GDM1 (cell line): ENCODE measurements at regions not wholly inside any gene's neighbourhood (a gene's known extent, or its start where the extent isn't known, plus 50 kb on each side); places are given as distances from the start of the nearest gene placed in this dataset.

Experiments
- DNase-seq: peaks from one replicate; lab custom pipeline; 2025; lab: John Stamatoyannopoulos, UW

DNA sequence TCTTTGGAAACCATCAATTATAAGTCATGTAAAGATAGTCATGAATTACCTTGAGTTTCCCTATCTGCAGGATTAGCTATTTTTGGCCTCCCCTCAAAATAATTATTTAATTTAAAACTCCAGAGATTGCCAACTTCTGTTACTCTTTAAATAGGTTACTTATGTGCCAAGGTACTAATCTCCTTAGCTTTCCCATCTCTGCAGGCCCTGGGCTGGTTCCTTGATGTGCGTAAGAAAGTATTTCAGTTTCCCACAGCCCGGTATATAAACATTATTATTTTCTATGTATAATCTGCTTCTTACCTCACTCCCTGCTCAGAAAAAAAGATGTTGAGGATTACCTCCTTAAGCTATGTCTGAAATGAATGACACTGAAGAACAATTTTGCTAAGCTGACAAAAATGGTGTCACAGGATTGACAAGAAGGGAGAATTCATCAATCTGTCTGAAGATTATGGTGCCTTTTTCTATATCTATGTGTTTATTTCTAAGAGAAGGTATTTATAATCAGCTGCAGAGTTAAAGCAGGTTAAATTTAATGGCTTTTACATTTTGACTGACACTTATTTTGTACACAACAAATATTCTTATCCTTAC is 1697.2 kb upstream of the PCDH20 start:
- no peak for DNase-seq

DNA sequence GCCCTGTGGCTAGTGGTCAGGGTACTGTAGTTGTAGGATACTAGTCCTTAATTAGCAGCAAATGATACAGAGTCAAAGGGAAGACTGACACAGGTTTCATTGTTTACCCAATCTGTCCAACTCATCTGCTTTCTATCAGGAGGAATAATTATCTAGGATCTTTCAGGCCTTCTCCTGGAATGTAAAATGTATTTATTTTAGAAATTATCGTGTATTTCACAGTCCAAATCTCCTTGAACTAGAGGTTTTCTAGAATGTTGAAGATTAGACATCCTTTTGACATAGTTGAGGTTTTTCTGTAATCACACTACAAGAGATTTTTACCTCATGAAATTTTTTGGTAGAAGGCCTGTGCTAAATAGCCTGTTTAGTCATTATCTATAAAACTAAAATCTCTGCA is 1694.8 kb upstream of the PCDH20 start:
- DNase-seq = no peak

DNA sequence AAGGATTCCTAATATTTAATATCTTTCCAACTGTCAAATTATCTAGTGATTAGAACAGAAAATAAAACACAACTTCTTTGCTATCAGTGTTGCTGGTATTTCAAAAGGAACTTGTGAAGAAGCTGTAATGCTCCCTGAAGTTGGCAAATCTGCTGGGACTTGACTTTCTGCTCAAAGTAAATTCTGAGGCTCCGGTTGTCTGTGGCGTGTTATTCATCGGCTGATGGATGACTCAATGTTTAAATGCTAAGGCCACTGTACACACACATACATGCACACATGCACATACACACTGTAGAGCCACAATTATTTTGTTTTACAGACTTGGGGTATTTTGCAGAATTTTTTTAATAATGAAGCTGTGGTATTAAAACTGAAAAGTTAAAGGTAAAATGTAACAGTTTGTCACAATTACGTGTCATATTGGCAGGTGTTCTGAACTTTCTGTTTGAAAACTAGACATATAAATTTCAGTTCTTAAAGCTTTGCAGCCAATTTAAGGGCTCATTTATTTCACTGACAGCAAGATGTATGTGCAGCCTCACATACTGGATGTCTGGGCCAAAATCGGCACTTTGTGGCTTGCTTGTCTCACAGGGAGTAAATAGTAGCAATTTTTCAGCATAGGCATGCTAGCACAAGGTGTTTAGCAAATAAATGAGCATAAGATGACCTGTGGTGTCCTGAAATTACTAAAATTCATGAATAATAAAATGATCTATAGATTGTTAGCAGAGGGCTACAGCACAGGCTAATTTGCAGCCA is 1691.7 kb upstream of the PCDH20 start:
- no peak for DNase-seq

DNA sequence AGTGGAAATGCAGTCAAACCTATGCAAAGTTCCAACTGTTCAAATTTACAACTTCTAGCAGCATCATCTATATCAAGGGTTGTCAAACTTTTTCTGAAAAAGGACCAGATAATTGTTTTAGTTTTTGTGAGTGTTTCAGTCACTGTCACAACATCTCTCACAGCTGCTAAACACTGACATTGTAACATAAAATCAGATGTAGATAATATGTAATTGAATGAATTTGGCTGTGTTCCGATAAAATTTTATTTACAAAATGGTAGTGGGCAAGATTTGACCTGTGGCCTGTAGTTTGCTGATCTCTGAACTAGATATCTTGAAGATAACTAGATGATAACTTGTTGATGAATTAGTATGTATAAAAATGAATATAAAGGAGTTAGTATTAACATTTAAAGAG is 1679.1 kb upstream of the PCDH20 start:
- DNase-seq = no peak

DNA sequence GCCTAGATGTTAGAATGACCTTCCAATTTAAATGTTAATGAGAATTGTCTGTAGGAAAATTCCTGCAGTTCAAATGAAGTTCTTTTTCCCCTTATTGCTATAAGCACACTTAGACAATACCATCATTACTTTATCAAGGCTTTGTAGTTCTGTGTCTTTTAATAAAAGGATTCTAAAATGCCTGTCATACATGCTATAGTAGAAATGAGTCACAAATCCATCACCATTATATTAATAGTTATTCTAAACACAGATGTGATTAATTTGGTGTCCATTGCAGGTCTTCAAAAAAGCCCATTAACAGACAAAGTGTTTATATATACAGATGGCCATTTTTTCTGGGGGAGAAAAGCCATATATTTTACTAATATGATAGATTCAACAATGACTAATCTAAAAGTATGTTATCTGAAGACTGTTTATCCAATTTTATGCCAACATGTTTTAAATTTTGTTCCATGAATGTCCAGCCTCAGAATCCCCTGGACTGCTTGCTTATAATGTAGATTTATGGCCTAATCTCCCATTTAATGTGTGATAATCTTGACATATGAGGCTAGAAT is 1678.3 kb upstream of the PCDH20 start:
- DNase-seq = no peak

DNA sequence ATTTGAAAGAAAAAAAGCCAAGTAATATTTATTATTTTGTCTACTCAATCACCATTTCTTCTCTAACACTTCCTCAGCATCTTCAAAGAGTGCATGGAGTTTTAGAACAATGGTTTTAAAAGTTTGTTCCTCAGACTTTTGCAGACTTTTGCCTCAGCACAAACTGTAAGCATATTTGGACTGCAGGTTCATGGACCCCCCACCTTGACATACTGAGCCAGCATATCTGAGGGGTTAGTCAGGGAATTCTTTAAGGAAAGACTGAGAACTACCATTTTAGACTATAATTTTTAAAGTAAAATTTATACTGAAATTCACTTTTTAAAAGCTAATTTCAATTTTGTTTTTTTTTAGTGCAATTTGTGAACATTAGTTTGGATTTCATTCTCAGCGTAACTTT is 1676.8 kb upstream of the PCDH20 start:
- DNase-seq = no peak

DNA sequence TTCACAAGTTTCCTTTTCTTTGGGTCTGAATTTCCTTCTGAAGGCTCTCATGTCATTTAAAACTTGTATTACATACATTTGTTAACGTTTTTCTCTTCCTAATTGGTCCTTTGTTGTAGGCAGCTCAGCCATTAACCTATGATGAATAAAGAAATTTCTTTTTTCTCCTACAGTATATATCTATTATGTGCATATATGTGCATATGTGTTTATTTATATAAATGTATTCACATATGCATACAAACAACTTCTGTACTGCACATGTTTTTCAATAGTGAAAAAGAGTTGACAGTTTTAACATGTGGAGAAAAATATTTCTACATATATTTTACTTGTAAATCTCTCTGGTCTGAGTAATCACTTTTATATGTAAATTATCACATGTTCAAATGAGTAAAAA is 1674.9 kb upstream of the PCDH20 start:
- DNase-seq = no peak

DNA sequence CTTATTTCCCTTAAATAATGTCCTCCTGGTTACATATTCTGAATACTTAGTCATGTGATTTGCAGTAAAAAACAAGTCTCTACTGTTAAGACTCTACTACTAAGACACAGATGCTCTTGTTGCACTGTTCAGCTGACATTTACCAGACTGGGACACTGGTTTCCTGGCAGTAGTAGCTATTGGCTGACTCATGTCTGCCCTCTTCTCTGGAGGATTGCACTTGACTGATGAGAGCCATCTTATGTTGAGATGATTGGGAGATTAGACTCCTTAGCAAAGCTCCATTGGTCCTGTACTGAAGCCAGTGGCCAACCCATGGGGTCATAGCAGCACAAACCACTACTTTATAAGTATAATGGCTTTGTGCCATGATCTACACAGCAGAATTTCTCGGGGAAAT is 1672.6 kb upstream of the PCDH20 start:
- DNase-seq = no peak

DNA sequence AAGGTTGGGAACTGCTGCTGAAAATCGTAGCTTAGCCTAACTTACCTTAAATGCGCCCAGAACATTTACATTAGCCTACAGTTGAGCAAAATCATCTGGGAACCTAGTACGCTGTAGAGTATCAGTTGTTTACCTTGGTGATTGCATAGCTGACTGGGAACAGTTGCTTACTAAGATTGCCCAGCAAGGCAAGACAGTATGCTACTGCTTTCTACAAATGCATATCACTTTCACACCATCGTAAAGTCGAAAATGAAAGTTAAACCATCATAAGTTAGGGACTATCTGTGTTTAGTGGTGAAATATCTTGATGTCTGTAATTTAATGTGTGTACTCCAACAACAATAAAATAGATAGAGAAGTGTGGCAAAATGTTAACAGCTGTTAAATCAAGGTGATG is 1670.6 kb upstream of the PCDH20 start:
- DNase-seq = no peak

DNA sequence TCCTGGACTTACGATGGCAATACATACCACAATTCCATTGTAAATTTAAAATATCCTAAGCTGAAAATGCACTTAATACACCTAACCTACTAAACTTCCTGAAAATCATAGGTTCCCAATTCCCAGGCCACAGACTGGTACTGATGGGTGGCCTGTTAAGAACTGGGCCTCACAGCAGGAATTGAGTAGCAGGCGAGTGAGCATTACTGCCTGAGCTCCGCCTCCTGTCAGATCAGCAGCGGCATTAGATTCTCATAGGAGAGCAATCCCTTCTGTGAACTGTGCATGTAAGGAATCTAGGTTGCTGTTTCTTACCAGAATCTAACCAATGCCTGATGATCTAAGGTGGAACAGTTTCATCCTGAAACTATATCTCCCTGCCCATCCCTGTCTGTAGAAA is 1670.2 kb upstream of the PCDH20 start:
- DNase-seq = no peak

DNA sequence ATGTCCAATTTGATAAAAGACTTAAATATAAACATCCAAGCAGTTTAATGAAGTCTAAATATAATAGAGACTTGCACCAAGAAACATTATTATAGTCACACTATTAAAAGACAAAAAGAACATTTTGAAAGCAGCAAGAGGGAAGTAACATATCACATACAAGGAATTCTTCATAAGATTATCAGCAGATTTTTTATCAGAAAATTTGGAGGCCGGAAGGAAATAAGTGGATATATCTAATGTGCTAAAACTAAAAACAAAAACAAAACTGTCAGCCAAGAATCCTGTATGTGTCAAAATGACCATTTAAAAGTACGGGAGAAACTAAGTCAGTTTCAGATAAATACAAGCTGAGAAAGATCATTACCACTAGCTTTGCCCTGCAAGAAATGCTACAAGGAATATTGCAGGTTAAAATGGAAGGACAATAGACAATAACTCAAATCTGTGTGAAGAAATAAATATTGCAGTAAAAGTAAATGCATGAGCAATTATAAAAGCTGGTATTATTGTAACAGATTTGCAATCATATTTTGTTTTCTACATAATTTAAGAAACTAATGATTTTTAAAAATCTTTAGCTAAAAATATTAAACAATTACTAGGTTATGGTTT is 1665.9 kb upstream of the PCDH20 start:
- DNase-seq = no peak

DNA sequence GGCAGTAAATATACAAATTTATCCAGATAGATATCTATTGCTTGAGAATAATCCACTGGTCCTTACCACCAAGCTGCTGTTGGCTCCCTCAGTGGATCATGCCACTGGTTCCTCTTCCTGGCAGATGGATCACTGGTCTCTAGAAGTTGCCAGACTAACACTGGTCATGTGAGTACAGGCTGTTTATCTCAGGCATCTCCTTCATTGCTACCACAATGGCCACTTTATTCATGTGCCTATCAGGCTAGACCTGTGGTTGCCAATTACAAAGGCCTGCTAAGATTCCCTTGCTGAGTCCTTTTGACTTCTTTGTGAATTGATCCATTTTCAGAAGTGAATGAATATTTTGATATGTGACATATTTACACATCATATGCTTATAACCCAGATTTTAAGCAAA is 1659.5 kb upstream of the PCDH20 start:
- no peak for DNase-seq

DNA sequence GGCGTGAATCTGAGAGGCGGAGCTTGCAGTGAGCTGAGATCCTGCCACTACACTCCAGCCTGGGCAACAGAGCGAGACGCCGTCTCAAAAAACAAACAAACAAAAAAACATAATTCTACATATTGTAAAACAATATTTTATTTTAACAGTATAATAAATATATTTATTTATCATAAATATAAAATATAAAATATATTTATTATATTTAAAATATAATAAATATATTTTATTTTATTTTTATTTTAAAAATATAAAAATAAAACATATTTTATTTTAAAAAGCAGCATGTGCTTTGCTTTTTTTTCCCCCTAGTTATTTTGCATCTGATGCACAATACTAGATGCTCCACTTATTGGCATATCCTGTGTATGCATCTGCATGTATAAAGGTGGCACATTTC is 1634.6 kb upstream of the PCDH20 start:
- no peak for DNase-seq

DNA sequence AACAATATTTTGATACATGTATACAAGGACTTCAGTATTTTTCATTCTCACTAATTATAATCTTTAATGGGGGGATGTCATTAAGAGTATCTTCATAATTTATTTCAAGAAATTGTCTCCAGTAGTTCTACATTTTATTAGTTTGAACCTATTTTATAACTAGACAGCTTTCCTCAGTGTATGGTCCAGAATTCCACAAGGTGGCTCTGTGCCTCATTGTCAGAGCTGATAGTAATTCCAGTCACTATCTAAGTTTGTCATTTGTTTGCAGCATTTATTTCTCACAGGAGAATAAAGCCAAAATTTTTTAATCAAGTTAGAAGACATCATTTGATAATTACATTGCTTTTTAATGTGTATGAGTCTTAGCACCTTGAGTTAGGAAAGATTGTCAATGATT is 1633.0 kb upstream of the PCDH20 start:
- no peak for DNase-seq

DNA sequence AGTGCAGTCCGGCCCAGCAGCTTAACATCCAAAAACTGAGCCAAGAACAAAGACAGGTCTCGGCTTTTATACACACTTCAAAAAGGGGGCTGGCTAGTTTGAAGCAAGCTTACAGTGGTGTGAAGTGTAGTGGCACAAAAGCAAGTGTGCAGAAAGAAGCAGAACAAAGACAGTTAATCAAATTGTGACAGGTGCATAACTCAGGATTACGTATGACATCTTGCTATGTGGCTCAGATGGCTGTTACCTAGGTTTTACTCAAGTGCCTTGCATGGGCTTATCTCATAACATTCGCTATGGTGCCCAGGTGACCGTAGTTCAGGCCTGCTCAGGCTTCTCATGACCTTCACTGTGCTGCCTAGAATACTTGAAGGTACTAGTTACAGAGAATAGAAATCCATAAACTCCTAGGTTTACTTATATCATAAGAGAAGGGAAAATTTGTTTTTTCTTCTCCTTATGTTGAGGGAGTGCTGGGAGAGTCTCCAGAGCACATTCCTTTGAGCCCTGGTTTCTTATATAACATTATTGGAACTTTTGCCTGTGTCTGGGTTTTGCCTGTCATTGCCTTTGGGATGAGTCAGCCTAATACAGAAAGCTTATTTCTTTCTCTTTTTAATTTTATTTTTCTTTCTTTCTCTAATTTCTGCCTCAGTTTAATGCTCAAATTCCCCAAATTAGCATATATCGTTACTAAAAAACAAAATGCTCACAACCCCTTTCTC is 1629.1 kb upstream of the PCDH20 start:
- DNase-seq = no peak

DNA sequence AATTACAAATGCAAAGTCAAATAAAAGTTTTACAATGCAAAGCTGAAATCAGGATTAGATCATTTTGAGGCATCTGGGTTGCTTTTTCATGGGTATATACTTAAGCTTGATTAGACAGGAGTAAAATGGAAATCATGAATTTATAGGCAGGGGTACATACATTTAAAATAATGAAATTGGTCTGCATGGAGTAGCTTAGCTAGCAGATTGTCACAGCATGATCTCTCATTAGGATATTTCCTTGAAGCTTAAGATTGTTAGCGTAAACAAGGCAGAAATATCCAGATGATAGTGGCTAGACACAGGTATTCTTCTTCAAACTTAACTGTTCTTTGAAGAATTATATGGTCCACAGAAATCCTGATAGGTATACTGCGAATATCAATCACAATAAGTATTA is 1627.0 kb upstream of the PCDH20 start:
- DNase-seq = no peak

DNA sequence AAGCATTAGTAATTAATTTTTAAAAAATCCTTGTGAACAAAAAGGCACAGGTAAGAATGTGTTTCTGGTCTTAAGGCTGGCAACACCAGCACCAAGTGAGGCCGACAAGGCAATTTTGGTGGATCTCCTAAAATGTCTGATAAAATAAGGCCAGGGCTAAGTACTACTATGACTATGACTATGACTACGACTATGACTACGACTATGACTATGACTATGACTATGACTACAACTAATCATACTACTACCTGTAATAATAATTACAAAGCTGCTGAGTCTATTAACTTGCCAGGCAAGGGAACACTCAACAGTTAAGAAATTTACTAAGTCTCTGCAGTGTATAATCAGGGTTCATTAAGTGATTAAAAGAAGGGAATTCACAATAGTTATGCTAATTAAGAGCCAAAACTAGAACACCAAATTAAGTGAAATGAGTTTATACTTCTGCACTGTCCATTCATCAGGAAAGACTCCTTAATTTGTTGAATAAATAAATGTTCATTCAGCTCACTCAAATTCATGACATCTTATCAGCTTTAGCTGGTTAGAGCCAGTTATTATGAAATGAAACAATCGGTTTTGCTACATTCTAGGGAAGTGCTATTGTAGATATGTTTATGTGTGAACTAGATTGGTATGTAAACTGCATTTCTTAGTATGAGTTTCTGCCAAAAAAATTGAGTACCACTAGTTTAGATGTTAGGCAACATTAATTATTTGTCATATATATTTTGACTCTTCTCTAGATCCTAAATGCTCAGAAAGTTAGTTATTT is 1626.2 kb upstream of the PCDH20 start:
- DNase-seq = no peak

DNA sequence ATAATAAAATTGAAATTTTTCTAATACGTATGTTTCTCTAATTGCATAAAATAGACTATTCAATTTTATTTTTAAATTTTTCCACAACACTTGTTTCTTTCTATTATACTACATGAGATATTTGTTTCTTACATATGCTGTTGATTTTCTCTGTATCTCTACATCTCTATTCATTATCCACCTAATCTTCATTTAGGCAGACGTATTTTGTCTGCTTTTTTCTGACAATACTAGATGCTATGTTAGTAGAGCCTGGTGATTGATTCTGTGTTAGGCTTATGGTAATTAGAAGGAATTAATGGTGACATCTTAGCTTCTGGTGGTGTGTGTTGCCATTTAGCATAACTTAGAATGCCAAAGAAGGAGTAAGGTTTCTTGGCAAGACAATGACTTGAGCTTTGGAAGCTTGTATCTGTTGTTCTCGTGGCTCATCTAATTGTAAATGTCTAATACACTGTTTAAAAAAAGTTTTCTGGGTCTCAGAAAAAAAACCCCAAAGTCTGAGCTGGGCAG is 1610.7 kb upstream of the PCDH20 start:
- no peak for DNase-seq

DNA sequence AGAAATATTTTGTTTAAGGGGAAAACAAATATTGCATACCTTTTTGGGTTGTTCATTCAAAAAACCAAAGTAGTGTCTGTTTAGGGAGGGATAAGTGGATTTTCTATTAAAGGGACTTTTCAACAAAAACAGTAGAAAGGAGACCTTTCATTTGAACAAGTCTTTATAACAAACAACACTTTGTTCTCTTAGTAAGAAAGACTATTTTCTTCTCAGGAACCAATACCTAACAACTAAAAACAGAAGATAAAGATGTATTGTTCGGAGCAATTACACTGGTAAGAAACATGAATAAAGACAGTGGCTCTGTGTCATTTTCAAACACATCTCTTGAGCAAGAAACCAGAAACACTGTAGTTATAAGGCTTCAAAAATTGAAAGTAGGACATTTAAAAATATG is 1610.1 kb upstream of the PCDH20 start:
- DNase-seq = no peak

DNA sequence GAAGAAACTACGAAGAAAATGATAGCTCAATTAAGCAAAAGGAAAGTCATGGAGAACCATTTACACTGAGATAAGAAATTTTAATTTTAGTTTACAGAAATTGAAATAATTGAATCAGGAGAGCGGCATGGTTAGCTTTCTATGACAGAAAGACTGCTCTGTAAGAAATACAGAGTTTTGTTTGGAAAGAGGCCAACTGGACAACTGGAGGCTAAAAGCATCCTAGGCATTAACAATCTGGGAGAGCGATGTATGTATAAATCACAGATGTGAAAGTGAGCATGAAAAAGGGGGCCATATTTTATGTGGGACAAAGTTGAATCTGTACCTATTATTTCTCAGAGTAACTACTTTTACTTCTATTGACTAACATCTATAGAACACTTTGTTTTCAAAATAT is 1608.8 kb upstream of the PCDH20 start:
- DNase-seq = no peak

DNA sequence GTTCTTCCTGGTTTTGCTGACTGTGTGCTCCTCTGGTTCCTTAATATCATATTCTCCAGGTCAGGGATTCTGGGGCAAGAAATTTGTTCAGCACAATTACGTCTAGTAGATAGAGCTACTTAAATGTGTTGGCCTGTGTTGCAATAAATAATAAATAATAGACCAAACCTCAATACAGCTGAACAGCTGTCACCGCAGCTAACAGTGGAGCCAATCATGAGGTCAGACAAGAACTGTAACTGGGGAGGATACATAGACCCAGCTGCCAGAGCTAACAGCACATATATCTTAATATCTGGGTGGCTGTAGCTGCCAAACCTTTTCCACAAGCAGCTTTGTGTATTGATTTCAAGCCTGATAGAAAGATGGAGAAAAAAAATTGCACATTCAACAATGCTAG is 1596.3 kb upstream of the PCDH20 start:
- DNase-seq = no peak
